Calu3 (cell line): ENCODE measurements at regions not wholly inside any gene's neighbourhood (a gene's known extent, or its start where the extent isn't known, plus 50 kb on each side); places are given as distances from the start of the nearest gene placed in this dataset.

ENCODE experiments used
- BruUV-seq: library from RNA; stranded (reverse); fragments of 400-500 nt; replicated peaks from 2 replicates; lab custom pipeline; 2021; lab: Mats Ljungman, UMichigan
- CTCF ChIA-PET: fragments of 300-600 bp; sonication (Branson Sonifier 250); formaldehyde crosslinking; loops from one replicate; lab custom pipeline; 2022; ENCODE audit warnings: antibody characterized with exemption; lab: Charles Lee
- DNase-seq: peaks from one replicate; pipeline ENCODE4 v3.0.0; 2022
- H3K27ac Mint-ChIP-seq: one replicate; pipeline ENCODE4 v1.8.0; 2022; ENCODE audit warnings: mixed read lengths; ENCODE audit not compliant: unreplicated experiment
- H3K27me3 Mint-ChIP-seq: one replicate; pipeline ENCODE4 v1.8.0; 2022; ENCODE audit warnings: mixed read lengths; ENCODE audit not compliant: unreplicated experiment
- H3K36me3 Mint-ChIP-seq: one replicate; pipeline ENCODE4 v1.8.0; 2022; ENCODE audit warnings: mild to moderate bottlenecking, moderate library complexity, mixed read lengths; ENCODE audit not compliant: insufficient read depth, unreplicated experiment
- H3K4me1 Mint-ChIP-seq: one replicate; pipeline ENCODE4 v1.8.0; 2022; ENCODE audit warnings: mild to moderate bottlenecking, low read depth, mixed read lengths; ENCODE audit not compliant: unreplicated experiment
- H3K4me3 Mint-ChIP-seq: one replicate; pipeline ENCODE4 v1.8.0; 2022; ENCODE audit warnings: mild to moderate bottlenecking, low read depth, moderate library complexity, mixed read lengths; ENCODE audit not compliant: unreplicated experiment
- H3K9me3 Mint-ChIP-seq: one replicate; pipeline ENCODE4 v1.8.0; 2022; ENCODE audit warnings: low read depth, mixed read lengths; ENCODE audit not compliant: unreplicated experiment
- CTCF ChIP-seq: fragments of 200-600 bp; IDR thresholded peaks from one replicate; pipeline ENCODE4 v1.8.0; 2022; ENCODE audit warnings: antibody characterized with exemption; ENCODE audit not compliant: unreplicated experiment
- intact Hi-C: fragments of 100-400 bp; cut with micrococcal nuclease; formaldehyde crosslinking; loops from one replicate; pipeline ENCODE4 v1.10.0; 2022; ENCODE audit not compliant: unreplicated experiment

- BruUV-seq: no TSS peak
- no peak for DNase-seq
- no peak overlapping the region for H3K4me3 Mint-ChIP-seq
- H3K36me3 Mint-ChIP-seq: no peaks in the 10 kb centered on the region
- TF ChIP-seq CTCF: no peak
- CTCF ChIA-PET: no interaction called here
- H3K9me3 Mint-ChIP-seq: peaks cover 4% of the 10 kb centered on the region
- no peaks in the 10 kb centered on the region for H3K4me1 Mint-ChIP-seq
- H3K27me3 Mint-ChIP-seq: no peaks in the 10 kb centered on the region
- H3K27ac Mint-ChIP-seq: no peak overlapping the region
- intact Hi-C loops: no loop called here
Observed at GRCh38 chr10:33826186-33826585, 491.7 kb upstream of the NRP1 start.

DNA sequence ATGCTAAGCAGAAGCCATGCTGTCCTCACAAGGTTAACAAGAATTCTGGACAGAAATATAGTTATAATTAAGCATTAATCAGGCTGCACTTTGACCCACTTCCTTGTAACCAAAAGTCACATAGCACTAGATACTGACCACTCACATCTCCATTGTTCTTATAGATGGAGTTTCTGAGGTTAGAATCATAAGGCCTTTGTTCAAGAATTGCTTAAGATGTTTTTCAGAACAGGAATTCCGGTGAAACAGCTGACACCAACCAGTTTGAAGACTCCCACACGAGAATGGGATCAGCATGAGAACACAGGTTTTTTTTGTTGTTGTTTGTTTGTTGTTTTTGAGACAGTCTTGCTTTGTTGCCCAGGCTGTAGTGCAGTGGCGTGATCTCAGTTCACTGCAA lies 488.3 kb upstream of the NRP1 start:
- intact Hi-C loops: no loop called here
- TF ChIP-seq CTCF: no peak
- BruUV-seq: no TSS peak
- Mint-ChIP-seq H3K27me3 (no peaks in the 10 kb centered on the region), H3K4me1 (no peaks in the 10 kb centered on the region), H3K9me3 (no peaks in the 10 kb centered on the region), H3K4me3 (no peak overlapping the region), H3K36me3 (no peaks in the 10 kb centered on the region), H3K27ac (no peak overlapping the region)
- CTCF ChIA-PET: no interaction called here
- DNase-seq: no peak

DNA sequence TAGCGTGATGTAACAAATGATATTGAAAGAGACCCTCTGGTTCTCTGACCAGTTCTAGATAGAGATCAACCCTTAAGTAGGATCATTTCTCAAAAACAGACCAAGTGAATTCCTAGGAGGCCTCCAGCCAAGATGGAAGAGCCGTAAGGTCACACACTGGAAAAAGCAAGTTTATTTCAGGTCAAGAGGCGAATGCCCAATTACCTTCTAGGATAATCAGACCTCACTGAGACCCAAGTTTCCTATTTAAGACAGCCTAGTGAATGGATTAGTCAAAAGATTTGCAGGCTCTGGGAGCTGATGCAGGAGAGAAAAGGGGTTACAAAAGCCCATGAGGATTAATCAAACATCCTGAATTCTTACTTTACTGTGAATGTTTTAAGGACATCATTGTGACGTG lies 486.1 kb upstream of the NRP1 start:
- H3K27me3 Mint-ChIP-seq: no peaks in the 10 kb centered on the region
- DNase-seq: no peak
- no TSS peak for BruUV-seq
- no peak for TF ChIP-seq CTCF
- no peaks in the 10 kb centered on the region for H3K36me3 Mint-ChIP-seq
- H3K4me1 Mint-ChIP-seq: no peaks in the 10 kb centered on the region
- intact Hi-C loops: no loop called here
- CTCF ChIA-PET: no interaction called here
- no peak overlapping the region for H3K27ac Mint-ChIP-seq
- no peaks in the 10 kb centered on the region for H3K9me3 Mint-ChIP-seq
- no peak overlapping the region for H3K4me3 Mint-ChIP-seq

DNA sequence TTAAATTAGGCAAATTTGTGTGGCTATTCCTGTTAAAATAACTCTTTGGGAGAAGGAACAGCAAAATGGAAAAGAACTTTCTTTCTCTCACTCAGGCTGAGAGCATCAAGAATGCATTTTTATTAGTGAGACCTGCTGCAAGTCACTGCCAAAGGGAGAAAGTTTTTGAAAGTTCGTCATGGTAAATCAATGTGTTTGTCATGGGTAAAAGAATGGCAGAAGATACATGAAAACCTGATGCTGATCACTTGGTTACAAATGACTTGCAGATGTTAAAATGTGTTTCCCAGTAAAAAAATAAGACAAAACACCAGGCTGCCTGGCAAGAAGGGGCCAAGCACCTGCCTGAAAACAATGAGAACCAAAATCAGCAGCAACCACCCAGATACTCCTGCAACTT lies 484.7 kb upstream of the NRP1 start:
- no TSS peak for BruUV-seq
- TF ChIP-seq CTCF: no peak
- intact Hi-C loops: no loop called here
- Mint-ChIP-seq H3K4me3 (no peak overlapping the region), H3K27me3 (no peaks in the 10 kb centered on the region), H3K36me3 (no peaks in the 10 kb centered on the region), H3K4me1 (no peaks in the 10 kb centered on the region), H3K9me3 (no peaks in the 10 kb centered on the region), H3K27ac (no peak overlapping the region)
- CTCF ChIA-PET: no interaction called here
- DNase-seq: no peak

- H3K27ac Mint-ChIP-seq: no peak overlapping the region
- no peaks in the 10 kb centered on the region for H3K36me3 Mint-ChIP-seq
- intact Hi-C loops: no loop called here
- no peaks in the 10 kb centered on the region for H3K9me3 Mint-ChIP-seq
- H3K4me3 Mint-ChIP-seq: no peak overlapping the region
- no peak for DNase-seq
- CTCF ChIA-PET: no interaction called here
- no peaks in the 10 kb centered on the region for H3K4me1 Mint-ChIP-seq
- no TSS peak for BruUV-seq
- no peaks in the 10 kb centered on the region for H3K27me3 Mint-ChIP-seq
- TF ChIP-seq CTCF: no peak
Observed at GRCh38 chr10:33818343-33818742, 483.9 kb upstream of the NRP1 start.
